ENCODE measurements at regions not wholly inside any gene's neighbourhood (a gene's known extent, or its start where the extent isn't known, plus 50 kb on each side); places are given as distances from the start of the nearest gene placed in this dataset.

DNA sequence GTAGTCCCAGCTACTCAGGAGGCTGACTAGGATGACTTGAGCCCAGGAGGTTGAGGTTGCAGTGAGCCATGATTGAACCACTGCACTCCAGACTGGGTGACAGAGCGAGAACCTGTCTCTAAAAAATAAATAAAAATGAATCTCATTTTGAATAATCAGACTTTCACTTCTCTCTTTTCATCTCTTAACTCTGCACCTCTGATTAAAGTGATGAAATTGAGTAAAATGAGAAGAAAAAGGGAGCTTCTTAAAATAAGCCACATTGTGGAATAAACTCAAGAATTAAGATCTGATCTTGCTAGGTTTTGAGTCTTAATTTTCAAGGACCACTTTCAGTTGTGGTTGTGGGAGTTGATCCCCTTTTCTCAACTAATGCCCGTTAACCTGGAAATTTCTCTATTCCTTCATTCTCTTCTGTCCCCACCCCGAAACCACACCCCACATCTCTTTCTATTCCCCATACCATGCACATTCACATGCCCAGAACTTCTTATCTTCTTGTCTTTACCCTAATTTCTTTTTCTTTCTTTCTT is 70.9 kb upstream of the ETV6 start:
- WGBS, 2 donors, result 76 to 79% methylated on average over 3 of the region's 3 CpGs
- Histone ChIP-seq H3K27me3 (ENCODE audit: control insufficient read depth in 1 of 2, insufficient read depth in 2 of 2, low read length in 2 of 2) (no peaks in the 10 kb centered on the region), H3K36me3 (ENCODE audit: control insufficient read depth in 2 of 2, insufficient read depth in 2 of 2, low read length in 1 of 2) (no peaks in the 10 kb centered on the region), H3K27ac (ENCODE audit: low read depth in 2 of 2, low read length in 1 of 2) (no peak overlapping the region), H3K4me3 (ENCODE audit: low read depth in 1 of 2, low read length in 2 of 2) (no peak overlapping the region), H3K4me1 (ENCODE audit: control insufficient read depth in 2 of 2, insufficient read depth in 2 of 2, low read length in 1 of 2) (peaks cover 0 to 6% of the 10 kb centered on the region in 2 donors), H3K9me3 (ENCODE audit: control insufficient read depth in 2 of 2, insufficient read depth in 1 of 2, low read depth in 1 of 2, low read length in 1 of 2) (no peaks in the 10 kb centered on the region)

DNA sequence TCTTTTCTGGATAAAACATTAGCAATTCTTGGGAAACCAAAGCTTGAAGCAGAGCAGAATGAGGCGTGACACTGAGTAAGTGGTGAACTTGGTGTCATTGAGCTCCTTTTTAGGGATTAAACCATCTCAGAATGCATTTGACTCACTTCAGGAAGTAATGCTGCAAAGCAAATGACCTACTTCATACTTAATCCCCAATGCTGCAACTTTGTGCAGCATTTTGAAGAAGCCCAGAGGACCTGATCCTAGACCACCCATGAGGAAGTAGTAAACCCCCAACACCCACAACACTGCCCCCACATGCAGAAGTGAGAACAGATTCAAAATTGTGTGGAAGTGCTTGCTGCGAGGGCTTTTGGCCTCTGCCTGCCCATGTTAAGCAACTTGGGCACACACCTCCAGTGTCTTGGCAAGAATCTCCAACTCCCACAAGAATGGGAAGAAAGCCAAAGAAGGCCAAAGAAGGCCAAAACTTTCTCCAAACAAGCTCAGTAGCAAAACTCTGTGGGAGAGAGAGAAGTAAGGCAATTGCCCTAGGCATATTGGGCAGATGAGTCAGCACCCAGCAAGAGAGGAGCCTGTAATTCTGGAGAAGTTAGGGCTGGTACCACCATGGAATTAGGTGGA is 69.2 kb upstream of the ETV6 start:
- no peaks in the 10 kb centered on the region for H3K9me3 ChIP-seq (ENCODE audit: control insufficient read depth in 2 of 2, insufficient read depth in 1 of 2, low read depth in 1 of 2, low read length in 1 of 2)
- peak overlapping the region; percentile 44 to 86 for H3K27ac ChIP-seq (ENCODE audit: low read depth in 2 of 2, low read length in 1 of 2)
- no peaks in the 10 kb centered on the region for H3K36me3 ChIP-seq (ENCODE audit: control insufficient read depth in 2 of 2, insufficient read depth in 2 of 2, low read length in 1 of 2)
- H3K27me3 ChIP-seq (ENCODE audit: control insufficient read depth in 1 of 2, insufficient read depth in 2 of 2, low read length in 2 of 2), result no peaks in the 10 kb centered on the region
- H3K4me3 ChIP-seq (ENCODE audit: low read depth in 1 of 2, low read length in 2 of 2), result no peak overlapping the region
- H3K4me1 ChIP-seq (ENCODE audit: control insufficient read depth in 2 of 2, insufficient read depth in 2 of 2, low read length in 1 of 2), result peaks cover 0 to 6% of the 10 kb centered on the region in 2 donors
- WGBS, 2 donors, result 18 to 32% methylated on average over 2 of the region's 2 CpGs

DNA sequence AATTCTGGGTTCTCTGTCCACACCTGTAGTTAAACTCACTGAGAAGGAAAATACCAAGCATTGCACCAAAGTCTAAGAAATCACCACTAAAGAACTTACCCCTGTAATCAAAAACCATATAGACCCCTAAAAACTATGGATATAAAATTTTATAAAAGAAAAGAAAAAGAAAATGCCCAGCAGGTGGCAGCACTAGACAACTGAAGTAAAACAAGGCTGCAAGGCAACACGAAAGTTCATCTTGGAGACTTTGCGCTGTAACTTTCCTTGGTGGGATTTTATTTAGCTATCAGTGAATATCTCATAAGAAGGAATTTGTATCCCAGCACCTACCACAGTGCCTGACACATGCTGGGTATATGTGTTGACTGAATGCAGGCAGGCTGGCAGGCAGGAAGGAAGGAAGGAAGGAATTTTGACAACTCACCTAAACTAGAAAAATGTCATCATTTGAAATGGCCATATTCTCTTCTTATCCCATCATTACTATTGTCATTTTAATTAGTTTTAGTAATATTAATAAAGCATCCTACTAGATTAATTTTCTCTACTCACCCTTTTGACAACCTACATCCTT is 68.2 kb upstream of the ETV6 start:
- 6 to 9% methylated on average over 2 of the region's 2 CpGs for WGBS, 2 donors
- peaks cover 0 to 2% of the 10 kb centered on the region in 2 donors for H3K9me3 ChIP-seq (ENCODE audit: control insufficient read depth in 2 of 2, insufficient read depth in 1 of 2, low read depth in 1 of 2, low read length in 1 of 2)
- no peak overlapping the region for H3K27ac ChIP-seq (ENCODE audit: low read depth in 2 of 2, low read length in 1 of 2)
- H3K27me3 ChIP-seq (ENCODE audit: control insufficient read depth in 1 of 2, insufficient read depth in 2 of 2, low read length in 2 of 2), result no peaks in the 10 kb centered on the region
- no peaks in the 10 kb centered on the region for H3K36me3 ChIP-seq (ENCODE audit: control insufficient read depth in 2 of 2, insufficient read depth in 2 of 2, low read length in 1 of 2)
- H3K4me3 ChIP-seq (ENCODE audit: low read depth in 1 of 2, low read length in 2 of 2), result no peak overlapping the region
- peaks cover 0 to 3% of the 10 kb centered on the region in 2 donors for H3K4me1 ChIP-seq (ENCODE audit: control insufficient read depth in 2 of 2, insufficient read depth in 2 of 2, low read length in 1 of 2)

DNA sequence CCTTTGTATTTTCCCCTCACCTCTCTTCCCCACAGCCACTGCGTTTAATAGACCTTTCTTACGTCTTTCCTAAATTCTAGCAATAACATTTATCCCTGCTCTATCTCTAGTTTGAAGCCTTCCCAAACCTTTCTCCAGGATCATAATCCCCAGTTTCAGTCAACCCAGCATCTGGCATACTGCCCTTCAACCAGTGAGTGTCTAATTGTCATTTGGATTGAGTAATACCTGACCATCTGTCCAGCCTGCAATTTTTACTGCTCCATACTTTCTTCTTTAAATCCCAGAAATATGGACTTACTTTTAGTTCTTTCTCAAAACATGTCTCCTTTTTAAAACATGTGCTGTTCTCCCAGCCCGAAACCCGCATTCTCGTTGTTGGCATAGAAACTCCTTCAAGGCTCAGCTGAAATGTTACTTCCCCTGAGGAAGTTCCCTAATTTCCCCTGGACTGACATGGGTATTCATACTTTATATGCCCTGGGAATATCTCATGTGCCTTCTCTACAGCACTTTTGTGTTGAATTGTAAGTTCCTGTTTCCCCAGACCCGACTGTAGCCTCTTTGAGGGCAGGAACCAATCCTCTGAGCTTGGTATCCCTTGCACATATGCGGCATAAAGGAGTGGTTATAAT is 65.1 kb upstream of the ETV6 start:
- WGBS, 2 donors, result 86% methylated on average over 7 of the region's 7 CpGs
- H3K27ac ChIP-seq (ENCODE audit: low read depth in 2 of 2, low read length in 1 of 2), result no peak overlapping the region
- no peaks in the 10 kb centered on the region for H3K36me3 ChIP-seq (ENCODE audit: control insufficient read depth in 2 of 2, insufficient read depth in 2 of 2, low read length in 1 of 2)
- H3K9me3 ChIP-seq (ENCODE audit: control insufficient read depth in 2 of 2, insufficient read depth in 1 of 2, low read depth in 1 of 2, low read length in 1 of 2), result peaks cover 0 to 2% of the 10 kb centered on the region in 2 donors
- H3K4me1 ChIP-seq (ENCODE audit: control insufficient read depth in 2 of 2, insufficient read depth in 2 of 2, low read length in 1 of 2), result no peaks in the 10 kb centered on the region
- no peaks in the 10 kb centered on the region for H3K27me3 ChIP-seq (ENCODE audit: control insufficient read depth in 1 of 2, insufficient read depth in 2 of 2, low read length in 2 of 2)
- no peak overlapping the region for H3K4me3 ChIP-seq (ENCODE audit: low read depth in 1 of 2, low read length in 2 of 2)

DNA sequence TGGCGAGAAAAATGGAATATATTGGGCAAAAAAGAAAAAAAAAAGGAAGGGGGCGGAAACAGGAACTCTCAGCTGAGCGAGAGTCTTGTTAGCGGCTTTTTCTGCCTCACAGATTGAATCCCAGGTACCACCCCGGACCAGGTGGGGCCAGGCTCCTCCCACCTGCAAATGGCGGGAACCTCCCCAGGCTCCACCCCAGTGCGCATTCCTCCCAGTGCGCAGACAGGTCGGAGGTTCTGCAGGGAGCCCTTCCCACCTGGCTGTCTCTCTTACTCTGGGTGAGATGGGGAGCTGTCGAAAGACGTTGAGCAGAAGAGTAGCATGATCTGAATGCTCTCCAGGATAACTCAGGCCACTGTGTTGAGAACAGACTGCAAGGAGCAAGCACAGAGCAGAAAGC is 57.0 kb upstream of the ETV6 start:
- H3K36me3 ChIP-seq (ENCODE audit: control insufficient read depth in 2 of 2, insufficient read depth in 2 of 2, low read length in 1 of 2), result no peaks in the 10 kb centered on the region
- H3K27ac ChIP-seq (ENCODE audit: low read depth in 2 of 2, low read length in 1 of 2), result no peak overlapping the region
- H3K4me1 ChIP-seq (ENCODE audit: control insufficient read depth in 2 of 2, insufficient read depth in 2 of 2, low read length in 1 of 2), result no peaks in the 10 kb centered on the region
- no peak overlapping the region for H3K4me3 ChIP-seq (ENCODE audit: low read depth in 1 of 2, low read length in 2 of 2)
- WGBS, 2 donors, result 93 to 97% methylated on average over 11 of the region's 11 CpGs
- no peaks in the 10 kb centered on the region for H3K27me3 ChIP-seq (ENCODE audit: control insufficient read depth in 1 of 2, insufficient read depth in 2 of 2, low read length in 2 of 2)
- H3K9me3 ChIP-seq (ENCODE audit: control insufficient read depth in 2 of 2, insufficient read depth in 1 of 2, low read depth in 1 of 2, low read length in 1 of 2), result no peaks in the 10 kb centered on the region

DNA sequence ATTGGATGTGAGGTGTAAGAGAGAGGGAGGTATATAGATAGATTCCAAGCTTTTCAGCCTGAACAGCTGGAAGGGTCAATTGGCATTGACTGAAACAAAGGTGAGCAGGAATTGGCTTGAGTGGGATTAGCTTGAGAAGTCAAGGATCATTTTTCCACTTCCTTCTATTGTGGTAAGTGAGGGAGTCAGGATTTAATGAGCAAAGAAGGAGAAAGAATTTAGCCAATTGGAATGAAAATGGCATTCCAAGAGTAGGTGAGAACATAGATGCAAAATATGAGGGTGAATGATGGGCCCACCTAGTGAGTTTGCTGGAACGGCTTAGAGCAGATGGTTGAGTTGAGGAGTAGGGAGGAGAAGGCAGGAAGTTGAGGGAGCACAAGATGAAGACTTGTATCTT is 56.5 kb upstream of the ETV6 start:
- WGBS, 2 donors, result 85 to 90% methylated on average over 1 of the region's 1 CpG
- no peaks in the 10 kb centered on the region for H3K4me1 ChIP-seq (ENCODE audit: control insufficient read depth in 2 of 2, insufficient read depth in 2 of 2, low read length in 1 of 2)
- no peak overlapping the region for H3K4me3 ChIP-seq (ENCODE audit: low read depth in 1 of 2, low read length in 2 of 2)

DNA sequence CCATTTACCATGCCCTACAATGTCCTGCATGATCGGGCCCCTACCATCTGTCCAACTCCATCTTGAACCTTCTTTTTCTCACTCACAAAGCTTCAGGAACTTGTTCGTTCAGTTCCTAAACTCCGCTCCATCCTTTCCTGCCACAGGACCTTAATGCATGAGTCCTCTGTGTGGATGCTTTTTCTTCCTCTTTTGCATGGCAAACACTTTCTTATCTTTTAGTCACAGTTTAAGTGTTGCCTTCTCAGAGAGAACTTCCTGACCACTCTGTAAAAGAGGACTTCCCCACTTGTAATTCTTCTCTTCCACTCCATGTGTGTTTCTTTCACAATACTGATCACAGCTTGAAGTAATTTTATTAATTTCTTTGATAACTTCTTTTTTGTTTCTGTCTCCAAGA is 54.4 kb upstream of the ETV6 start:
- H3K4me1 ChIP-seq (ENCODE audit: control insufficient read depth in 2 of 2, insufficient read depth in 2 of 2, low read length in 1 of 2), result no peaks in the 10 kb centered on the region
- H3K27ac ChIP-seq (ENCODE audit: low read depth in 2 of 2, low read length in 1 of 2), result no peak overlapping the region
- 61 to 81% methylated on average over 3 of the region's 3 CpGs for WGBS, 2 donors
- no peaks in the 10 kb centered on the region for H3K27me3 ChIP-seq (ENCODE audit: control insufficient read depth in 1 of 2, insufficient read depth in 2 of 2, low read length in 2 of 2)
- H3K36me3 ChIP-seq (ENCODE audit: control insufficient read depth in 2 of 2, insufficient read depth in 2 of 2, low read length in 1 of 2), result no peaks in the 10 kb centered on the region
- no peaks in the 10 kb centered on the region for H3K9me3 ChIP-seq (ENCODE audit: control insufficient read depth in 2 of 2, insufficient read depth in 1 of 2, low read depth in 1 of 2, low read length in 1 of 2)
- H3K4me3 ChIP-seq (ENCODE audit: low read depth in 1 of 2, low read length in 2 of 2), result no peak overlapping the region

More for the DNA sequence above, 56.5 kb upstream of the ETV6 start:
- H3K27ac ChIP-seq (ENCODE audit: low read depth in 2 of 2, low read length in 1 of 2), result no peak overlapping the region
- H3K27me3 ChIP-seq (ENCODE audit: control insufficient read depth in 1 of 2, insufficient read depth in 2 of 2, low read length in 2 of 2), result no peaks in the 10 kb centered on the region
- H3K9me3 ChIP-seq (ENCODE audit: control insufficient read depth in 2 of 2, insufficient read depth in 1 of 2, low read depth in 1 of 2, low read length in 1 of 2), result no peaks in the 10 kb centered on the region
- H3K36me3 ChIP-seq (ENCODE audit: control insufficient read depth in 2 of 2, insufficient read depth in 2 of 2, low read length in 1 of 2), result no peaks in the 10 kb centered on the region

DNA sequence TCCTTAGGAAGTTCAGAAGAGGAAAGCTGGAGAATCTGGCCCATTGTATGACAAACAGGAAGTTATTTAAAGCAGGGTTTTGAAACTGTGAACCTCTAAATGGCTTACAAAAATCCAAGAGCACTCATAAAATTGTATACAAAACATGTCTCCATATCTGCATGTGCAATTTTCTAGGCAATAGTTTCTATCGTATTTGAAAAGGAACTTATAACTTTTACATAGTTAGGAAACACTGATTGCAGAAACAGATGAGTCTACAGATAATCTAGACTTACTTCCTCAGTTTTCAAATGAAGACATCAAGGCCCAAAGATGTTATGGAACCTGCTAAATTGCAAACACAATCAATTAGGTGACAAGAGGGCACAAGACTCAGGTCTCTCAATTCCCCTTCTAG is 53.3 kb upstream of the ETV6 start:
- Histone ChIP-seq H3K9me3 (ENCODE audit: control insufficient read depth in 2 of 2, insufficient read depth in 1 of 2, low read depth in 1 of 2, low read length in 1 of 2) (no peaks in the 10 kb centered on the region), H3K4me1 (ENCODE audit: control insufficient read depth in 2 of 2, insufficient read depth in 2 of 2, low read length in 1 of 2) (no peaks in the 10 kb centered on the region), H3K27me3 (ENCODE audit: control insufficient read depth in 1 of 2, insufficient read depth in 2 of 2, low read length in 2 of 2) (no peaks in the 10 kb centered on the region), H3K27ac (ENCODE audit: low read depth in 2 of 2, low read length in 1 of 2) (no peak overlapping the region), H3K4me3 (ENCODE audit: low read depth in 1 of 2, low read length in 2 of 2) (no peak overlapping the region), H3K36me3 (ENCODE audit: control insufficient read depth in 2 of 2, insufficient read depth in 2 of 2, low read length in 1 of 2) (no peaks in the 10 kb centered on the region)
- 78 to 86% methylated on average over 1 of the region's 1 CpG for WGBS, 2 donors

DNA sequence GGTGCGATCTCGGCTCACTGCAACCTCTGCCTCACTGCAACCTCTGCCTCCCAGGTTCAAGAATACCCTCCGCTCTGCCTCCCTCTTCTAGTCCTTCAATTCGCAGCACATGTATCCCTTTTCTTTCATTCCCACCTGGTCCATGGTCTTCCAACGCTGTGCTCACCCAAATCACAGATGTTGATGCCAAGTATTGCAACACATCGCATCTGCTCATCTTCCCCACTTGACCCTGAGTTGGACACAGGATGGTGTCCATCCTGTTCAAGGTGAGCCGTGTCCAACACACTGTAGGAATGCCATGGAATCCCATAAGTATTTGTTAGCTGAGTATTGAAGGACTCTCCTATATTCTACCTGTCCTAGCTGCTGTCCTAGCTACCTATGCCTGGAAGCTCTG is 50.6 kb upstream of the ETV6 start:
- Histone ChIP-seq H3K9me3 (ENCODE audit: control insufficient read depth in 2 of 2, insufficient read depth in 1 of 2, low read depth in 1 of 2, low read length in 1 of 2) (no peaks in the 10 kb centered on the region), H3K36me3 (ENCODE audit: control insufficient read depth in 2 of 2, insufficient read depth in 2 of 2, low read length in 1 of 2) (no peaks in the 10 kb centered on the region), H3K4me1 (ENCODE audit: control insufficient read depth in 2 of 2, insufficient read depth in 2 of 2, low read length in 1 of 2) (no peaks in the 10 kb centered on the region), H3K27ac (ENCODE audit: low read depth in 2 of 2, low read length in 1 of 2) (no peak overlapping the region), H3K27me3 (ENCODE audit: control insufficient read depth in 1 of 2, insufficient read depth in 2 of 2, low read length in 2 of 2) (no peaks in the 10 kb centered on the region), H3K4me3 (ENCODE audit: low read depth in 1 of 2, low read length in 2 of 2) (no peak overlapping the region)
- WGBS, 2 donors, result 78 to 91% methylated on average over 7 of the region's 7 CpGs

Measured in esophagus (tissue), 2 donors.